DOHH2 (cell line): ENCODE measurements at regions not wholly inside any gene's neighbourhood (a gene's known extent, or its start where the extent isn't known, plus 50 kb on each side); places are given as distances from the start of the nearest gene placed in this dataset.
A peak's percentile ranks its signal among the peaks of the same experiment; 100 is the strongest.

Experiments
- H3F3A ChIP-seq: fragments of 200-600 bp; sonication (generic), shearing (Covaris generic); 2 replicates; pipeline ENCODE4 v1.6.0; 2016; ENCODE audit warnings: antibody characterized with exemption, mild to moderate bottlenecking; ENCODE audit not compliant: control insufficient read depth, insufficient read depth
- H3K27ac ChIP-seq: fragments of 200-600 bp; sonication (generic); 2 replicates; pipeline ENCODE4 v1.5.1; 2014; ENCODE audit warnings: low read depth, mild to moderate bottlenecking, low read length, moderate library complexity
- H3K27me3 ChIP-seq: fragments of 200-600 bp; sonication (generic); 2 replicates; pipeline ENCODE4 v1.6.1; 2014; ENCODE audit warnings: mild to moderate bottlenecking, low read length, mixed read lengths; ENCODE audit not compliant: control insufficient read depth
- H3K36me3 ChIP-seq: fragments of 200-600 bp; sonication (generic); 2 replicates; pipeline ENCODE4 v1.6.1; 2014; ENCODE audit warnings: mild to moderate bottlenecking, low read length, moderate library complexity, mixed read lengths; ENCODE audit not compliant: control insufficient read depth
- H3K4me1 ChIP-seq: fragments of 200-600 bp; sonication (generic); 2 replicates; pipeline ENCODE4 v1.6.1; 2014; ENCODE audit warnings: mild to moderate bottlenecking, low read length, mixed read lengths; ENCODE audit not compliant: control insufficient read depth
- H3K4me2 ChIP-seq: fragments of 200-600 bp; sonication (generic); 2 replicates; pipeline ENCODE4 v1.6.0; 2014; ENCODE audit warnings: mild to moderate bottlenecking, low read length, moderate library complexity
- H3K4me3 ChIP-seq: fragments of 200-600 bp; sonication (generic); 2 replicates; pipeline ENCODE4 v1.5.1; 2014; ENCODE audit warnings: mild to moderate bottlenecking, low read length, mixed read lengths
- H3K79me2 ChIP-seq: fragments of 200-600 bp; sonication (generic); 2 replicates; pipeline ENCODE4 v1.6.1; 2014; ENCODE audit warnings: mild to moderate bottlenecking, low read length, mixed read lengths; ENCODE audit not compliant: control insufficient read depth
- H3K9me2 ChIP-seq: fragments of 200-600 bp; sonication (generic); replicated peaks from 2 replicates; pipeline ENCODE4 v1.6.1; 2014; ENCODE audit warnings: mild to moderate bottlenecking, low read length, mixed read lengths; ENCODE audit not compliant: control insufficient read depth
- H3K9me3 ChIP-seq: fragments of 200-600 bp; sonication (generic); 2 replicates; pipeline ENCODE4 v1.6.1; 2014; ENCODE audit warnings: antibody characterized with exemption, low read length, mixed read lengths; ENCODE audit not compliant: control insufficient read depth, insufficient read depth
- H4K20me1 ChIP-seq: fragments of 200-600 bp; sonication (generic); 2 replicates; pipeline ENCODE4 v1.6.0; 2014; ENCODE audit warnings: low read depth, mild to moderate bottlenecking, antibody characterized with exemption, low read length, moderate library complexity; ENCODE audit not compliant: control insufficient read depth, insufficient read depth
- CTCF ChIP-seq: fragments of 200-600 bp; sonication (generic); IDR thresholded peaks from one replicate; pipeline ENCODE4 v1.5.1; 2014; ENCODE audit warnings: antibody characterized with exemption, mild to moderate bottlenecking, low read depth, low read length; ENCODE audit not compliant: poor library complexity, severe bottlenecking
- EZH2phosphoT487 ChIP-seq: fragments of 200-600 bp; sonication (generic); IDR thresholded peaks from 2 replicates; pipeline ENCODE4 v1.6.1; 2017; ENCODE audit warnings: borderline replicate concordance, mild to moderate bottlenecking, antibody characterized with exemption, low read length, moderate library complexity, mixed read lengths

GRCh38 chr12:11573880-11574279 is 75.6 kb upstream of the ETV6 start:
- TF ChIP-seq EZH2phosphoT487 (no peak), CTCF (no peak)
- no peak overlapping the region for H3K4me3 ChIP-seq

DNA sequence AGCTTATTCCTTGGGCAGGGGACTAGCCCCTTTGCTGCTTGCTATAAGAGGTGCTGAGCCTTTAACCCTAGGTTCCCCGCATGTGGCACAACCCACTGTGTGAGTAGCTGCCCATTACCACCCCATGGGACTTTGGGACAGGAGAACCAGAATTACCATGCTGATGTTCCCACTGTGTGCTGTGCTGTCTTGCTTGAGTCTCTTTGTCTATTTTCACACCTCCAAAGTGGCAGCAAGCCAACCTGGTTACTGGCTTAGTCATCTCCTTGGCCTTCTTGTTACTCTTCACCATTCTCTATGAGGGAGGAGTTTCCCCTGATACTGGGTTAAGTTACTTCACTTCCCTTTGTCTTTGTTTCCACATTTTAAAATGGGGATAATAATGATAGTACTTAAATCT is 73.4 kb upstream of the ETV6 start:
- TF ChIP-seq EZH2phosphoT487 (no peak), CTCF (no peak)
- H3K27ac ChIP-seq, result no peak overlapping the region

More at GRCh38 chr12:11573880-11574279, 75.6 kb upstream of the ETV6 start:
- Histone ChIP-seq H3K36me3 (no peaks in the 10 kb centered on the region), H3K9me3 (no peaks in the 10 kb centered on the region), H3K9me2 (no peaks in the 10 kb centered on the region), H3F3A (0 out of 2 replicates have a peak, but pooled peaks cover 5% of the 10 kb centered on the region), H3K4me1 (peaks cover 19% of the 10 kb centered on the region), H3K27me3 (no peaks in the 10 kb centered on the region; the same call in 1 of the 2 replicates), H3K79me2 (no peaks in the 10 kb centered on the region), H3K27ac (no peak overlapping the region), H3K4me2 (no peak overlapping the region), H4K20me1 (no peaks in the 10 kb centered on the region)

DNA sequence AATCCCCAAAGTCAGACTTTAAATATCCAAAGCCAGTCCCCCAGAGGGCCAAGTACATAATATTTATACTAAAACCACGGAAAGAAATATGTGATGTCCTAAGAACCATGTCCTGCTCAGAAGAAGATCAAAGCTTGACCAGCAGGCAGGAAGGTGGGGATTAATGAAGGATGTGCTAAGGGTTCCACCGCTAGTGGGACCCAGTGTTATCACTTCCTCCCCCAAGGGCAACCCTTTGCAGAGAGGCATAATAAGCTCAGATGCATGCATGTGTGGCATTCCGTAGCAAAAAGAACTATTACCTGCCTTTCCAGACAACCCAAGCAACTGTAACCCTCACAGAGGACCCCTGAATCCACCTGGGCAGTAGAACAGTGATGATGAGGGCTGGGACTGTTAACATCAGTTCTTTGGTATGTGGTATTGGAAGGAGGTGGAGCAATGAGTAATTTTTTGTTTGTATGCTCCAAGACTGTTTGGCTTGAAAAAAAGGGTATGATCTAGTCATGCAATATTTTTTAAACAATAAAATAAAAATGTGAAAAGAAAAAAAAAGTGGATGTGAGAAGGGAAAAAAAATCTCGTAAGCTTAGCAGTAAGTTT is 71.7 kb upstream of the ETV6 start:
- no peak overlapping the region for H3K4me3 ChIP-seq
- no peaks in the 10 kb centered on the region for H3K9me3 ChIP-seq
- H3F3A ChIP-seq, result 0 out of 2 replicates have a peak, but pooled peaks cover 5% of the 10 kb centered on the region
- no peaks in the 10 kb centered on the region for H3K79me2 ChIP-seq
- no peaks in the 10 kb centered on the region for H3K9me2 ChIP-seq
- no peaks in the 10 kb centered on the region for H4K20me1 ChIP-seq
- H3K36me3 ChIP-seq, result no peaks in the 10 kb centered on the region
- H3K4me2 ChIP-seq, result no peak overlapping the region
- peaks cover 32% of the 10 kb centered on the region for H3K4me1 ChIP-seq
- TF ChIP-seq CTCF, result peak; percentile 19
- no peak for TF ChIP-seq EZH2phosphoT487
- H3K27ac ChIP-seq, result no peak overlapping the region
- H3K27me3 ChIP-seq, result peaks cover under 1% of the 10 kb centered on the region

More for the DNA sequence above, 73.4 kb upstream of the ETV6 start:
- Histone ChIP-seq H3K9me2 (no peaks in the 10 kb centered on the region), H3K36me3 (no peaks in the 10 kb centered on the region), H3K4me1 (peaks cover 32% of the 10 kb centered on the region), H3K79me2 (no peaks in the 10 kb centered on the region), H3K4me2 (no peak overlapping the region), H3F3A (0 out of 2 replicates have a peak, but pooled peaks cover 5% of the 10 kb centered on the region), H3K27me3 (no peaks in the 10 kb centered on the region; the same call in 1 of the 2 replicates), H4K20me1 (no peaks in the 10 kb centered on the region), H3K9me3 (no peaks in the 10 kb centered on the region), H3K4me3 (no peak overlapping the region)
